Liver (tissue), 3 donors: ENCODE measurements at regions not wholly inside any gene's neighbourhood (a gene's known extent, or its start where the extent isn't known, plus 50 kb on each side); places are given as distances from the start of the nearest gene placed in this dataset.

Experiments used
- EGR1 ChIP-seq, 2 donors: IDR thresholded peaks; 2 replicates each; pipeline ENCODE4 v1.6.1; 2016 to 2018; ENCODE audit warnings: antibody characterized with exemption in 2 of 2, low read depth in 2 of 2
- GABPA ChIP-seq, 2 donors: IDR thresholded peaks in 1 of 2; conservative IDR thresholded peaks in 1 of 2; 2 replicates each; pipeline ENCODE4 v1.6.1; 2016; ENCODE audit warnings: antibody characterized with exemption in 2 of 2, mild to moderate bottlenecking in 1 of 2, moderate library complexity in 1 of 2
- JUND ChIP-seq, 2 donors: IDR thresholded peaks; 2 replicates each; pipeline ENCODE4 v1.6.1; 2016; ENCODE audit warnings: antibody characterized with exemption in 2 of 2
- MAX ChIP-seq: IDR thresholded peaks from 2 replicates; pipeline ENCODE4 v1.6.1; 2016; ENCODE audit warnings: antibody characterized with exemption
- RAD21 ChIP-seq, 2 donors: IDR thresholded peaks; 2 replicates each; pipeline ENCODE4 v1.6.1; 2016; ENCODE audit warnings: antibody characterized with exemption in 2 of 2, mild to moderate bottlenecking in 2 of 2
- REST ChIP-seq: IDR thresholded peaks from 2 replicates; pipeline ENCODE4 v1.6.1; 2016; ENCODE audit warnings: antibody characterized with exemption, mild to moderate bottlenecking
- SP1 ChIP-seq: IDR thresholded peaks from 2 replicates; pipeline ENCODE4 v1.6.1; 2018; ENCODE audit warnings: antibody characterized with exemption, mild to moderate bottlenecking
- TAF1 ChIP-seq: conservative IDR thresholded peaks from 2 replicates; pipeline ENCODE4 v1.6.1; 2016; ENCODE audit warnings: antibody characterized with exemption, mild to moderate bottlenecking
- YY1 ChIP-seq: IDR thresholded peaks from 2 replicates; pipeline ENCODE4 v1.6.1; 2016; ENCODE audit warnings: antibody characterized with exemption, mild to moderate bottlenecking
- TF ChIP-seq, protein P1 (sequence below): fragments of 150-350 bp; IDR thresholded peaks from 2 replicates; pipeline ENCODE4 v1.5.1; 2017; ENCODE audit warnings: improper control_type of control experiment, low read depth, low read length; ENCODE audit not compliant: missing input control
- TF ChIP-seq, protein P2 (sequence below): IDR thresholded peaks from 2 replicates; pipeline ENCODE4 v1.6.1; 2016; ENCODE audit warnings: antibody characterized with exemption
- TF ChIP-seq, protein P3 (sequence below): IDR thresholded peaks from 2 replicates; pipeline ENCODE4 v1.6.1; 2016; ENCODE audit warnings: antibody characterized with exemption
- donor health status: healthy.
- donor health status: healthy.

- TF ChIP-seq, protein P1, sequence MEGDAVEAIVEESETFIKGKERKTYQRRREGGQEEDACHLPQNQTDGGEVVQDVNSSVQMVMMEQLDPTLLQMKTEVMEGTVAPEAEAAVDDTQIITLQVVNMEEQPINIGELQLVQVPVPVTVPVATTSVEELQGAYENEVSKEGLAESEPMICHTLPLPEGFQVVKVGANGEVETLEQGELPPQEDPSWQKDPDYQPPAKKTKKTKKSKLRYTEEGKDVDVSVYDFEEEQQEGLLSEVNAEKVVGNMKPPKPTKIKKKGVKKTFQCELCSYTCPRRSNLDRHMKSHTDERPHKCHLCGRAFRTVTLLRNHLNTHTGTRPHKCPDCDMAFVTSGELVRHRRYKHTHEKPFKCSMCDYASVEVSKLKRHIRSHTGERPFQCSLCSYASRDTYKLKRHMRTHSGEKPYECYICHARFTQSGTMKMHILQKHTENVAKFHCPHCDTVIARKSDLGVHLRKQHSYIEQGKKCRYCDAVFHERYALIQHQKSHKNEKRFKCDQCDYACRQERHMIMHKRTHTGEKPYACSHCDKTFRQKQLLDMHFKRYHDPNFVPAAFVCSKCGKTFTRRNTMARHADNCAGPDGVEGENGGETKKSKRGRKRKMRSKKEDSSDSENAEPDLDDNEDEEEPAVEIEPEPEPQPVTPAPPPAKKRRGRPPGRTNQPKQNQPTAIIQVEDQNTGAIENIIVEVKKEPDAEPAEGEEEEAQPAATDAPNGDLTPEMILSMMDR, result no peak
- TF ChIP-seq RAD21 (IDR thresholded peaks at IDR 0.05) (no peak), MAX (no peak), TAF1 (no peak), REST (no peak), JUND (IDR thresholded peaks at IDR 0.05) (no peak), GABPA (IDR thresholded peaks at IDR 0.05 in 1 of 2, conservative IDR thresholded peaks at IDR 0.05 in 1 of 2) (no peak), EGR1 (IDR thresholded peaks at IDR 0.05; ENCODE audit: low read depth in 2 of 2) (no peak), YY1 (no peak), SP1 (no peak)
- TF ChIP-seq, protein P2, sequence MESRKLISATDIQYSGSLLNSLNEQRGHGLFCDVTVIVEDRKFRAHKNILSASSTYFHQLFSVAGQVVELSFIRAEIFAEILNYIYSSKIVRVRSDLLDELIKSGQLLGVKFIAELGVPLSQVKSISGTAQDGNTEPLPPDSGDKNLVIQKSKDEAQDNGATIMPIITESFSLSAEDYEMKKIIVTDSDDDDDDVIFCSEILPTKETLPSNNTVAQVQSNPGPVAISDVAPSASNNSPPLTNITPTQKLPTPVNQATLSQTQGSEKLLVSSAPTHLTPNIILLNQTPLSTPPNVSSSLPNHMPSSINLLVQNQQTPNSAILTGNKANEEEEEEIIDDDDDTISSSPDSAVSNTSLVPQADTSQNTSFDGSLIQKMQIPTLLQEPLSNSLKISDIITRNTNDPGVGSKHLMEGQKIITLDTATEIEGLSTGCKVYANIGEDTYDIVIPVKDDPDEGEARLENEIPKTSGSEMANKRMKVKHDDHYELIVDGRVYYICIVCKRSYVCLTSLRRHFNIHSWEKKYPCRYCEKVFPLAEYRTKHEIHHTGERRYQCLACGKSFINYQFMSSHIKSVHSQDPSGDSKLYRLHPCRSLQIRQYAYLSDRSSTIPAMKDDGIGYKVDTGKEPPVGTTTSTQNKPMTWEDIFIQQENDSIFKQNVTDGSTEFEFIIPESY, result no peak
- TF ChIP-seq, protein P3, sequence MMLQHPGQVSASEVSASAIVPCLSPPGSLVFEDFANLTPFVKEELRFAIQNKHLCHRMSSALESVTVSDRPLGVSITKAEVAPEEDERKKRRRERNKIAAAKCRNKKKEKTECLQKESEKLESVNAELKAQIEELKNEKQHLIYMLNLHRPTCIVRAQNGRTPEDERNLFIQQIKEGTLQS, result no peak
Observed at GRCh38 chr3:16071206-16071605, 103.3 kb upstream of the GALNT15 start.
